Endothelial cell of umbilical vein (primary cell): ENCODE measurements at regions not wholly inside any gene's neighbourhood (a gene's known extent, or its start where the extent isn't known, plus 50 kb on each side); places are given as distances from the start of the nearest gene placed in this dataset.

Experiments
- EZH2 ChIP-seq: IDR thresholded peaks from 2 replicates; pipeline ENCODE4 v1.6.1; 2012; ENCODE audit warnings: borderline replicate concordance, low read depth, mild to moderate bottlenecking, moderate library complexity, low read length, inconsistent platforms; ENCODE audit not compliant: severe bottlenecking
- GATA2 ChIP-seq: IDR thresholded peaks from 2 replicates; pipeline ENCODE4 v1.7.0; 2011; ENCODE audit warnings: low read depth, mild to moderate bottlenecking, moderate library complexity, mixed read lengths, low read length; ENCODE audit not compliant: insufficient read length, insufficient read depth
- JUN ChIP-seq: IDR thresholded peaks from 2 replicates; pipeline ENCODE4 v1.6.1; 2011; ENCODE audit warnings: borderline replicate concordance, low read depth; ENCODE audit not compliant: insufficient read length, insufficient read depth
- MYC ChIP-seq: IDR thresholded peaks from one replicate; pipeline ENCODE4 v1.6.1; 2011; ENCODE audit warnings: mild to moderate bottlenecking, low read depth, low read length
- POLR2A ChIP-seq: IDR thresholded peaks from 2 replicates; pipeline ENCODE4 v1.6.1; 2012; ENCODE audit warnings: low read depth, mild to moderate bottlenecking, control low read depth, low read length
- POLR2AphosphoS5 ChIP-seq: IDR thresholded peaks from 2 replicates; pipeline ENCODE4 v1.6.1; 2012; ENCODE audit warnings: low read depth, mild to moderate bottlenecking, control low read depth, low read length, moderate library complexity; ENCODE audit not compliant: insufficient read depth
- TF ChIP-seq, protein P1 (sequence below), 2 donors: IDR thresholded peaks; 1 replicate in 1 of 2; 2 replicates in 1 of 2; pipeline ENCODE4 v1.5.1; 2011; ENCODE audit warnings: low read length in 2 of 2, mild to moderate bottlenecking in 2 of 2, moderate library complexity in 2 of 2, control low read depth in 1 of 2, inconsistent platforms in 1 of 2, low read depth in 1 of 2; ENCODE audit not compliant: insufficient read depth in 1 of 2; ENCODE audit errors: extremely low read depth in 1 of 2
- TF ChIP-seq, protein P2 (sequence below): IDR thresholded peaks from 2 replicates; pipeline ENCODE4 v1.6.1; 2011; ENCODE audit not compliant: insufficient read depth, insufficient read length

DNA sequence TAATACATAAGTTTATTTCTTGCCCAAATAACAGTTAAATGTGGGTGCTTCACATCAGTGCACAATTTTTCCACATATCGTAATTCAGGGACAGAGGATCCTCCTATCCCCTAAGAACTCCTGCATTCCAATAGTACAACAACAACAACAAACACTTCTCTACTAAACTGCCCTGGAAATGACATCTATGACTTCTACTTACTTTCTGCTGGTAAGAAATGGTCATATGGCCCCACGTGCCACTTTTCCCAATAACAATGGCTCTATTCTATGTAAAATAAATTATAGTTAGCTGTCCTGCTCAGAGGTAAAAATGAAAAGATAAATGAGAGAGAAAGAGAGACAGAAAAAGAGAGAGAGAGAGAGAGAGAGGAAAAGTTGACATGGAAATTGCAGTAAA, 308.5 kb downstream of the ATXN7L3B start:
- no peak for TF ChIP-seq POLR2A
- no peak for TF ChIP-seq POLR2AphosphoS5
- no peak for TF ChIP-seq MYC
- TF ChIP-seq, protein P1, sequence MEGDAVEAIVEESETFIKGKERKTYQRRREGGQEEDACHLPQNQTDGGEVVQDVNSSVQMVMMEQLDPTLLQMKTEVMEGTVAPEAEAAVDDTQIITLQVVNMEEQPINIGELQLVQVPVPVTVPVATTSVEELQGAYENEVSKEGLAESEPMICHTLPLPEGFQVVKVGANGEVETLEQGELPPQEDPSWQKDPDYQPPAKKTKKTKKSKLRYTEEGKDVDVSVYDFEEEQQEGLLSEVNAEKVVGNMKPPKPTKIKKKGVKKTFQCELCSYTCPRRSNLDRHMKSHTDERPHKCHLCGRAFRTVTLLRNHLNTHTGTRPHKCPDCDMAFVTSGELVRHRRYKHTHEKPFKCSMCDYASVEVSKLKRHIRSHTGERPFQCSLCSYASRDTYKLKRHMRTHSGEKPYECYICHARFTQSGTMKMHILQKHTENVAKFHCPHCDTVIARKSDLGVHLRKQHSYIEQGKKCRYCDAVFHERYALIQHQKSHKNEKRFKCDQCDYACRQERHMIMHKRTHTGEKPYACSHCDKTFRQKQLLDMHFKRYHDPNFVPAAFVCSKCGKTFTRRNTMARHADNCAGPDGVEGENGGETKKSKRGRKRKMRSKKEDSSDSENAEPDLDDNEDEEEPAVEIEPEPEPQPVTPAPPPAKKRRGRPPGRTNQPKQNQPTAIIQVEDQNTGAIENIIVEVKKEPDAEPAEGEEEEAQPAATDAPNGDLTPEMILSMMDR (IDR thresholded peaks at IDR 0.05; ENCODE audit: extremely low read depth in 1 of 2, insufficient read depth in 1 of 2, low read depth in 1 of 2, low read length in 2 of 2), result no peak
- TF ChIP-seq, protein P2, sequence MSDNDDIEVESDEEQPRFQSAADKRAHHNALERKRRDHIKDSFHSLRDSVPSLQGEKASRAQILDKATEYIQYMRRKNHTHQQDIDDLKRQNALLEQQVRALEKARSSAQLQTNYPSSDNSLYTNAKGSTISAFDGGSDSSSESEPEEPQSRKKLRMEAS, result no peak
- TF ChIP-seq EZH2, result no peak
- no peak for TF ChIP-seq GATA2
- TF ChIP-seq JUN, result no peak
